ENCODE measurements at regions not wholly inside any gene's neighbourhood (a gene's known extent, or its start where the extent isn't known, plus 50 kb on each side); places are given as distances from the start of the nearest gene placed in this dataset.

DNA sequence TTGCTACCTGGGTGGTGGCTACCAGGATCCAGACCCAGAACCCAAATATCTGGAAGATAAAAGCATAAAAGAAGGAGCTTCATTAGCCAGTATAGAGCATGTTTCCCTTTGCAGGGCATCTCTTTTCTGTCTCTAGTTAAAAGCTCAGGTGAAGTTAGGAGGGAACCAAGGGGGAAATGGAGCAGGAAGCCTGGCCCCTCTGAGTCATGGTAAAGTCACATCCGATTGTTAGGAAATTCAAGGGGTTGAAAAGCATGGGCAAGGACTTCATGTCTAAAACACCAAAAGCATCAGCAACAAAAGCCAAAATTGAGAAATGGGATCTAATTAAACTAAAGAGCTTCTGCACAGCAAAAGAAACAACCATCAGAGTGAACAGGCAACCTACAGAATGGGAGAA lies 126.9 kb downstream of the RPIA start:
- Histone ChIP-seq H3K27ac (replicated peaks) (no peak overlapping the region), H3K27me3 (ENCODE audit: insufficient read depth, poor library complexity, severe bottlenecking) (no peaks in the 10 kb centered on the region), H3K4me3 (replicated peaks; ENCODE audit: insufficient read depth, low read length) (no peak overlapping the region)
- TF ChIP-seq GABPA (IDR thresholded peaks at IDR 0.05; ENCODE audit: low read depth) (no peak), CTCF (IDR thresholded peaks at IDR 0.05; ENCODE audit: insufficient read depth, low read length) (no peak), SPI1 (IDR thresholded peaks at IDR 0.05; ENCODE audit: borderline replicate concordance, low read depth) (no peak), REST (IDR thresholded peaks at IDR 0.05; ENCODE audit: insufficient replicate concordance, low read depth) (no peak), POLR2AphosphoS5 (IDR thresholded peaks at IDR 0.05; ENCODE audit: low read depth) (no peak)
- no peak for DNase-seq (ENCODE audit: low read depth in 1 of 2, low spot score in 1 of 2)

GRCh38 chr2:88824951-88825350 lies 133.5 kb downstream of the RPIA start:
- no peak for DNase-seq (ENCODE audit: low read depth in 1 of 2, low spot score in 1 of 2)
- H3K27ac ChIP-seq (replicated peaks), result no peak overlapping the region
- H3K4me3 ChIP-seq (replicated peaks; ENCODE audit: insufficient read depth, low read length), result no peak overlapping the region
- H3K27me3 ChIP-seq (ENCODE audit: insufficient read depth, poor library complexity, severe bottlenecking), result no peaks in the 10 kb centered on the region
- TF ChIP-seq REST (IDR thresholded peaks at IDR 0.05; ENCODE audit: insufficient replicate concordance, low read depth) (no peak), CTCF (IDR thresholded peaks at IDR 0.05; ENCODE audit: insufficient read depth, low read length) (no peak), POLR2AphosphoS5 (IDR thresholded peaks at IDR 0.05; ENCODE audit: low read depth) (no peak), SPI1 (IDR thresholded peaks at IDR 0.05; ENCODE audit: borderline replicate concordance, low read depth) (no peak), GABPA (IDR thresholded peaks at IDR 0.05; ENCODE audit: low read depth) (no peak)

GRCh38 chr2:88826399-88826798 lies 134.9 kb downstream of the RPIA start:
- no peak for DNase-seq (ENCODE audit: low read depth in 1 of 2, low spot score in 1 of 2)

More at GRCh38 chr2:88826399-88826798, 134.9 kb downstream of the RPIA start:
- no peak overlapping the region for H3K27ac ChIP-seq (replicated peaks)
- H3K4me3 ChIP-seq (replicated peaks; ENCODE audit: insufficient read depth, low read length), result no peak overlapping the region
- H3K27me3 ChIP-seq (ENCODE audit: insufficient read depth, poor library complexity, severe bottlenecking), result no peaks in the 10 kb centered on the region
- TF ChIP-seq CTCF (IDR thresholded peaks at IDR 0.05; ENCODE audit: insufficient read depth, low read length) (no peak), POLR2AphosphoS5 (IDR thresholded peaks at IDR 0.05; ENCODE audit: low read depth) (no peak), SPI1 (IDR thresholded peaks at IDR 0.05; ENCODE audit: borderline replicate concordance, low read depth) (no peak), REST (IDR thresholded peaks at IDR 0.05; ENCODE audit: insufficient replicate concordance, low read depth) (no peak), GABPA (IDR thresholded peaks at IDR 0.05; ENCODE audit: low read depth) (no peak)

Data from HL-60 (cell line).